OCI-LY1 (cell line): ENCODE measurements at regions not wholly inside any gene's neighbourhood (a gene's known extent, or its start where the extent isn't known, plus 50 kb on each side); places are given as distances from the start of the nearest gene placed in this dataset.
"Not testable (repeated sequence)": the region's sequence is repeated elsewhere in the genome, so short reads cannot be mapped to it uniquely, and the experiment has no call there.

Source experiments
- EZH2 ChIP-seq: fragments of 200-600 bp; sonication (generic), shearing (Covaris generic); IDR thresholded peaks from 2 replicates; pipeline ENCODE4 v1.8.0; 2017; ENCODE audit warnings: borderline replicate concordance, mixed run types, mild to moderate bottlenecking, antibody characterized with exemption, low read length, moderate library complexity, mixed read lengths
- TF ChIP-seq, protein P1 (sequence below): fragments of 200-600 bp; sonication (generic), shearing (Covaris generic); IDR thresholded peaks from 2 replicates; pipeline ENCODE4 v1.5.1; 2017; ENCODE audit warnings: mild to moderate bottlenecking, antibody characterized with exemption, low read length, moderate library complexity, mixed read lengths

- not testable (repeated sequence) for TF ChIP-seq EZH2
- TF ChIP-seq, protein P1, sequence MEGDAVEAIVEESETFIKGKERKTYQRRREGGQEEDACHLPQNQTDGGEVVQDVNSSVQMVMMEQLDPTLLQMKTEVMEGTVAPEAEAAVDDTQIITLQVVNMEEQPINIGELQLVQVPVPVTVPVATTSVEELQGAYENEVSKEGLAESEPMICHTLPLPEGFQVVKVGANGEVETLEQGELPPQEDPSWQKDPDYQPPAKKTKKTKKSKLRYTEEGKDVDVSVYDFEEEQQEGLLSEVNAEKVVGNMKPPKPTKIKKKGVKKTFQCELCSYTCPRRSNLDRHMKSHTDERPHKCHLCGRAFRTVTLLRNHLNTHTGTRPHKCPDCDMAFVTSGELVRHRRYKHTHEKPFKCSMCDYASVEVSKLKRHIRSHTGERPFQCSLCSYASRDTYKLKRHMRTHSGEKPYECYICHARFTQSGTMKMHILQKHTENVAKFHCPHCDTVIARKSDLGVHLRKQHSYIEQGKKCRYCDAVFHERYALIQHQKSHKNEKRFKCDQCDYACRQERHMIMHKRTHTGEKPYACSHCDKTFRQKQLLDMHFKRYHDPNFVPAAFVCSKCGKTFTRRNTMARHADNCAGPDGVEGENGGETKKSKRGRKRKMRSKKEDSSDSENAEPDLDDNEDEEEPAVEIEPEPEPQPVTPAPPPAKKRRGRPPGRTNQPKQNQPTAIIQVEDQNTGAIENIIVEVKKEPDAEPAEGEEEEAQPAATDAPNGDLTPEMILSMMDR: not testable (repeated sequence)
Measured at GRCh38 chr4:114147619-114148208, 168.3 kb upstream of the ARSJ start.
